ENCODE measurements at regions not wholly inside any gene's neighbourhood (a gene's known extent, or its start where the extent isn't known, plus 50 kb on each side); places are given as distances from the start of the nearest gene placed in this dataset.

DNA sequence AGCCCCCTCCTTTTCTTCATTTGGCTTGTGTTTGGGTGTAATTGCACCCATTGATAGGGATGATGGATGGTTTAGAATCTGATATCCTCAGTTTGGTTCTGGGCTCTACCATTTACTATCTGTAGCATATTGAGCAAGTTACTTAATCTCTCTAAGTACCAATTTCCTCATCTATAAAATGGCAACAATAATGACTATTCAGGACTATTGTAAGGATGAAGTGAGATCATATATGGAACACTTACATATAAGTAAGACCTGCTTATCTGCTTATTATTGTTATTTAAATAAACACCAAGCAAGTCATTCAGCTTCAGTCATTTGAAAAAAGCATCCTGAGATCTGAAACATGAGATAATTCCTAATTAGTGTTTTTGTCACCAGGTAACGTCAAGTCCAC lies 127.0 kb downstream of the SEC23IP start:
- H3K36me3 ChIP-seq = no peaks in the 10 kb centered on the region
- no peaks in the 10 kb centered on the region for H3K27me3 Mint-ChIP-seq (ENCODE audit: insufficient read depth, low read depth)
- H3K27ac Mint-ChIP-seq = no peak overlapping the region
- H3K79me2 ChIP-seq (ENCODE audit: low read depth) = no peaks in the 10 kb centered on the region
- H4K20me1 ChIP-seq (ENCODE audit: low read depth) = no peaks in the 10 kb centered on the region
- H3K27ac ChIP-seq = no peak overlapping the region
- H3K9ac ChIP-seq = no peak overlapping the region
- H3K36me3 Mint-ChIP-seq = no peaks in the 10 kb centered on the region
- H3K4me3 ChIP-seq = no peak overlapping the region
- no peak for TF ChIP-seq EZH2phosphoT487 (IDR thresholded peaks at IDR 0.05)
- TF ChIP-seq EZH2 (IDR thresholded peaks at IDR 0.05) = no peak
- no peak for TF ChIP-seq CTCF (IDR thresholded peaks at IDR 0.05)
- no peaks in the 10 kb centered on the region for H3K9me3 ChIP-seq (ENCODE audit: low read depth)
- peaks cover 2% of the 10 kb centered on the region for H3K4me1 Mint-ChIP-seq
- no peak overlapping the region for H3K4me2 ChIP-seq
- H3K27me3 ChIP-seq = no peaks in the 10 kb centered on the region
- H3K4me3 Mint-ChIP-seq = no peak overlapping the region
- no peaks in the 10 kb centered on the region for H3F3A ChIP-seq (ENCODE audit: low read depth)
- no peaks in the 10 kb centered on the region for H3K9me3 Mint-ChIP-seq
- no peak overlapping the region for H2AFZ ChIP-seq (replicated peaks)
- DNase-seq (ENCODE audit: low spot score) = no peak
- no peaks in the 10 kb centered on the region for H3K4me1 ChIP-seq

DNA sequence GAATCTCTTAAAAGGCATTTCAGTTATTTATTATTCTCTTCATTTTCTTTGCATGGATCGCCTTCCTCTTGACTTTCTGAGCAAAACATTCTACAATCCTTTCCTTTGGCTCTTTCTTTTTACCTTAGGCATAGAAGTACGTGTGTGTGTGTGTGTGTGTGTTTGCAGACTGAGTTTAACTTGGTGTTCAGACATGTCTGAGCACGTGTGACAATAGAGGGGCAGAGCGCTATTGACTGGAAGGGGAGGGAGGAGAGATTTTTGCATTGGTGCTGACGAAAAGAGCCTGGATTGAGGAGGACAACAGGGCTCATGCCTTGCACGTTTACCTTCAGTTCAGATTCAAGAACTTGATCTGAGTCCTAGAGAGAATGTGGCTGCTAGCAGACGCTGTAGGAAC lies 129.8 kb downstream of the SEC23IP start:
- H3K36me3 ChIP-seq = no peaks in the 10 kb centered on the region
- H3K9me3 Mint-ChIP-seq = no peaks in the 10 kb centered on the region
- no peaks in the 10 kb centered on the region for H3K79me2 ChIP-seq (ENCODE audit: low read depth)
- H2AFZ ChIP-seq (replicated peaks) = no peak overlapping the region
- H3K27ac Mint-ChIP-seq = no peak overlapping the region
- no peak overlapping the region for H3K4me3 ChIP-seq
- no peaks in the 10 kb centered on the region for H3K4me1 ChIP-seq
- no peak overlapping the region for H3K27ac ChIP-seq
- H3K27me3 ChIP-seq = no peaks in the 10 kb centered on the region
- H4K20me1 ChIP-seq (ENCODE audit: low read depth) = no peaks in the 10 kb centered on the region
- DNase-seq (ENCODE audit: low spot score) = no peak
- no peaks in the 10 kb centered on the region for H3K9me3 ChIP-seq (ENCODE audit: low read depth)
- peaks cover 2% of the 10 kb centered on the region for H3K27me3 Mint-ChIP-seq (ENCODE audit: insufficient read depth, low read depth)
- no peaks in the 10 kb centered on the region for H3K36me3 Mint-ChIP-seq
- H3K4me2 ChIP-seq = no peak overlapping the region
- H3K4me3 Mint-ChIP-seq = no peak overlapping the region
- H3F3A ChIP-seq (ENCODE audit: low read depth) = no peaks in the 10 kb centered on the region
- H3K4me1 Mint-ChIP-seq = peaks cover 2% of the 10 kb centered on the region
- H3K9ac ChIP-seq = no peak overlapping the region
- no peak for TF ChIP-seq EZH2 (IDR thresholded peaks at IDR 0.05)
- TF ChIP-seq CTCF (IDR thresholded peaks at IDR 0.05) = no peak

- Histone ChIP-seq H3K4me2 (no peak overlapping the region), H4K20me1 (ENCODE audit: low read depth) (no peaks in the 10 kb centered on the region), H3F3A (ENCODE audit: low read depth) (peaks cover 17% of the 10 kb centered on the region), H3K27ac (no peak overlapping the region), H3K36me3 (no peaks in the 10 kb centered on the region), H3K4me3 (no peak overlapping the region), H3K9ac (no peak overlapping the region), H2AFZ (replicated peaks) (no peak overlapping the region), H3K79me2 (ENCODE audit: low read depth) (no peaks in the 10 kb centered on the region), H3K27me3 (no peaks in the 10 kb centered on the region), H3K9me3 (ENCODE audit: low read depth) (no peaks in the 10 kb centered on the region), H3K4me1 (peaks cover 23% of the 10 kb centered on the region)
- Mint-ChIP-seq H3K36me3 (no peaks in the 10 kb centered on the region), H3K27me3 (ENCODE audit: insufficient read depth, low read depth) (no peaks in the 10 kb centered on the region), H3K4me3 (no peak overlapping the region), H3K4me1 (peaks cover 5% of the 10 kb centered on the region), H3K9me3 (no peaks in the 10 kb centered on the region), H3K27ac (no peak overlapping the region)
- TF ChIP-seq EZH2phosphoT487 (IDR thresholded peaks at IDR 0.05) = no peak
- TF ChIP-seq CTCF (IDR thresholded peaks at IDR 0.05) = no peak
- TF ChIP-seq EZH2 (IDR thresholded peaks at IDR 0.05) = no peak
- DNase-seq (ENCODE audit: low spot score) = no peak
These were observed 141.7 kb downstream of the SEC23IP start for GRCh38 chr10:120034236-120034635.

- Histone ChIP-seq H2AFZ (replicated peaks) (no peak overlapping the region), H3K4me3 (no peak overlapping the region)
These were observed 146.5 kb downstream of the SEC23IP start for GRCh38 chr10:120039046-120039445.

More at GRCh38 chr10:120039046-120039445, 146.5 kb downstream of the SEC23IP start:
- Mint-ChIP-seq H3K9me3 (peaks cover 5% of the 10 kb centered on the region), H3K36me3 (no peaks in the 10 kb centered on the region), H3K27ac (no peak overlapping the region), H3K4me1 (peaks cover 7% of the 10 kb centered on the region), H3K27me3 (ENCODE audit: insufficient read depth, low read depth) (no peaks in the 10 kb centered on the region), H3K4me3 (no peak overlapping the region)
- H3K4me1 ChIP-seq = peaks cover 17% of the 10 kb centered on the region
- no peaks in the 10 kb centered on the region for H3K36me3 ChIP-seq
- no peak for DNase-seq (ENCODE audit: low spot score)
- H3K27ac ChIP-seq = no peak overlapping the region
- TF ChIP-seq EZH2 (IDR thresholded peaks at IDR 0.05) (no peak), CTCF (IDR thresholded peaks at IDR 0.05) (no peak), EZH2phosphoT487 (IDR thresholded peaks at IDR 0.05) (no peak)
- H3F3A ChIP-seq (ENCODE audit: low read depth) = peaks cover 15% of the 10 kb centered on the region
- H3K27me3 ChIP-seq = no peaks in the 10 kb centered on the region
- no peak overlapping the region for H3K9ac ChIP-seq
- H3K9me3 ChIP-seq (ENCODE audit: low read depth) = no peaks in the 10 kb centered on the region
- no peak overlapping the region for H3K4me2 ChIP-seq
- H4K20me1 ChIP-seq (ENCODE audit: low read depth) = no peaks in the 10 kb centered on the region
- no peaks in the 10 kb centered on the region for H3K79me2 ChIP-seq (ENCODE audit: low read depth)

Measured in neural progenitor cell (in vitro differentiated cells).